Rectal smooth muscle tissue (tissue), 1 donor: ENCODE measurements at regions not wholly inside any gene's neighbourhood (a gene's known extent, or its start where the extent isn't known, plus 50 kb on each side); places are given as distances from the start of the nearest gene placed in this dataset.
"Not testable (repeated sequence)": the region's sequence is repeated elsewhere in the genome, so short reads cannot be mapped to it uniquely, and the experiment has no call there.

Experiments used
- H3K27ac ChIP-seq: one replicate; pipeline ENCODE4 v1.7.0; 2013; ENCODE audit warnings: low read depth, low read length, inconsistent platforms
- H3K27me3 ChIP-seq: one replicate; pipeline ENCODE4 v1.7.0; 2013; ENCODE audit warnings: low read length; ENCODE audit not compliant: control insufficient read depth, insufficient read depth
- H3K36me3 ChIP-seq: one replicate; pipeline ENCODE4 v1.7.0; 2013; ENCODE audit warnings: low read length; ENCODE audit not compliant: control insufficient read depth, insufficient read depth
- H3K4me1 ChIP-seq: one replicate; pipeline ENCODE4 v1.7.0; 2013; ENCODE audit warnings: low read length; ENCODE audit not compliant: control insufficient read depth, insufficient read depth
- H3K4me3 ChIP-seq: one replicate; pipeline ENCODE4 v1.7.0; 2013; ENCODE audit warnings: low read length
- H3K9ac ChIP-seq: one replicate; pipeline ENCODE4 v1.7.0; 2013; ENCODE audit warnings: low read length

- Histone ChIP-seq H3K27ac (no peak overlapping the region), H3K4me3 (no peak overlapping the region), H3K36me3 (no peaks in the 10 kb centered on the region)
Measured at GRCh38 chr5:155625315-155625714, 611.8 kb downstream of the KIF4B start.

GRCh38 chr5:155625897-155626543, 612.5 kb downstream of the KIF4B start:
- H3K4me3 ChIP-seq, result no peak overlapping the region
- no peaks in the 10 kb centered on the region for H3K36me3 ChIP-seq
- H3K4me1 ChIP-seq, result no peaks in the 10 kb centered on the region
- H3K9ac ChIP-seq, result no peak overlapping the region
- no peak overlapping the region for H3K27ac ChIP-seq
- H3K27me3 ChIP-seq, result no peaks in the 10 kb centered on the region

More at GRCh38 chr5:155625315-155625714, 611.8 kb downstream of the KIF4B start:
- no peaks in the 10 kb centered on the region for H3K27me3 ChIP-seq
- no peaks in the 10 kb centered on the region for H3K4me1 ChIP-seq
- no peak overlapping the region for H3K9ac ChIP-seq

DNA sequence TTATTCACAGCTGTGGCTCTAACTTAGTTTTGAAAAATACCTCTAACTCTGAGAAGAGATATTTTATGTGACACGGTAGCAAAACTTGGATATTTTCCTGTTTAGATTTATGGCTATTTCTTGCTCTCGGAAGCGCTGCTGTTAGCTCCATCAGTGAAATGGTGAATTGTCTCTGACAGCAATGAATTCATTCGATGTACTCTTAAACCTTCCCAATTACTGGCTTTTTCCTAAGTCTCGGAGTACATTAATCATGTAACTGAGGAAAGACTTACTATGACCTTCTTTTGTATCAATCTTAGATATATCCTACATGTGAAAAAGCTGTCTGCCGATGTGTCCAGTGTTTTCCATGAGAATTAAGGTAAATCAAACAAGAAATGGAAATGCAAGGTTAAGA, 613.0 kb downstream of the KIF4B start:
- no peak overlapping the region for H3K9ac ChIP-seq
- no peak overlapping the region for H3K27ac ChIP-seq
- H3K4me3 ChIP-seq, result no peak overlapping the region
- no peaks in the 10 kb centered on the region for H3K36me3 ChIP-seq
- H3K4me1 ChIP-seq, result no peaks in the 10 kb centered on the region
- H3K27me3 ChIP-seq, result no peaks in the 10 kb centered on the region

DNA sequence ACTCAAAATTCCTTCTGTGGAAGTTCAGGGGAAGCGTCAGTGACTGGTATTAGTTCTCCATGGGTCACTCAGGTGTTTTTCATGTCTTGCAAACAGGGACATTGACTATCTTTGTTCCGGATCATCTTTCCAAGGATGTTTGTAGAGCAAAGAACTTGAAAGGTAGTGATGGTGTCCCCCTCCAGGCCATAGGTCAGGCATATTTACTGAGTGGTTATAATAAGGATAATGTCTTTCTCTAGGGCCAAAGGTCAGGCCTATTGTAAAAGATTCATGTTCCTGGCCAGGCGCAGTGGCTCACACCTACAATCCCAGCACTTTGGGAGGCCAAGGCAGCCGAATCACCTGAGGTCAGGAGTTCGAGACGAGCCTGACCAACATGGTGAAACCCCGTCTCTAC, 614.8 kb downstream of the KIF4B start:
- no peak overlapping the region for H3K4me3 ChIP-seq
- H3K27me3 ChIP-seq, result no peaks in the 10 kb centered on the region
- H3K9ac ChIP-seq, result no peak overlapping the region
- H3K27ac ChIP-seq, result no peak overlapping the region
- no peaks in the 10 kb centered on the region for H3K36me3 ChIP-seq
- no peaks in the 10 kb centered on the region for H3K4me1 ChIP-seq

DNA sequence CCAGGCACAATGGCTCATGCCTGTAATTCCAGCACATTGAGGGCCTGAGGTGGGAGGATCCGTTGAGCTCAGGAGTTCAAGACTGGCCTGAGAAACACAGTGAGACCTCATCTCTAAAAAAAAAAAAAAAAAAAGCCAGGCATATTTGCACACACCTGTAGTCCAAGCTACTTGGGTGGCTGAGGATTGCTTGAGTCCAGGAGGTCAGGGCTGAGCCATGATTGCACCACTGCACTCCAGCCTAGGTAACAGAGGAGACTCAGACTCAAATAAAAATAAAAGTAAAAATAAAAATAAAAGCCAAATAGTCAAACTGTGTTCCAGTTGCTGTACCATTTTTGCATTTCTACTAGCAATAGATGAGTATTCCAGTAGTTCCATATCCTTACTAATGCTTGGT, 616.0 kb downstream of the KIF4B start:
- Histone ChIP-seq H3K4me1 (no peaks in the 10 kb centered on the region), H3K27ac (no peak overlapping the region), H3K9ac (no peak overlapping the region), H3K4me3 (no peak overlapping the region), H3K27me3 (no peaks in the 10 kb centered on the region), H3K36me3 (no peaks in the 10 kb centered on the region)

DNA sequence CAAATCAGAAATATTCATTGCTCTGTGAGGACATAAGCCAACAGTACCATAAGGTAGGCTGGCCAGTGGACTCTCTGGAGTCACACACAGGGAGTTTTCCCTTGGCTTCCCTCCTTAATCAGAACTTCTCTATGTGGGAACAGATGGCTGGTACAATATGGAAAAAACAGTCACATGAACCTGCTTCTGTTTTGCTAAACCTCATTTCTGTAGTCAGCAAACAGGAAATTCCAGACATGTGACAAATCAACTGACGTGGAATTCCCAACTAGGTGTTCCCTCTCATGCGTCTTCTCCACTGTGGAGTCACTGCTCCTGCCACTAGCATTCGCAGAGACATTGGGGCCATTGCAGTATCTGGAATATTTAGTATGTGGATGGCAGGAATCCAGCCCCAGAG, 617.6 kb downstream of the KIF4B start:
- no peak overlapping the region for H3K9ac ChIP-seq
- H3K36me3 ChIP-seq, result no peaks in the 10 kb centered on the region
- H3K4me3 ChIP-seq, result no peak overlapping the region
- no peak overlapping the region for H3K27ac ChIP-seq
- no peaks in the 10 kb centered on the region for H3K4me1 ChIP-seq
- no peaks in the 10 kb centered on the region for H3K27me3 ChIP-seq

- Histone ChIP-seq H3K27me3 (no peaks in the 10 kb centered on the region), H3K9ac (no peak overlapping the region), H3K36me3 (no peaks in the 10 kb centered on the region), H3K4me3 (no peak overlapping the region), H3K4me1 (no peaks in the 10 kb centered on the region), H3K27ac (no peak overlapping the region)
Measured at GRCh38 chr5:155633338-155633957, 619.9 kb downstream of the KIF4B start.

DNA sequence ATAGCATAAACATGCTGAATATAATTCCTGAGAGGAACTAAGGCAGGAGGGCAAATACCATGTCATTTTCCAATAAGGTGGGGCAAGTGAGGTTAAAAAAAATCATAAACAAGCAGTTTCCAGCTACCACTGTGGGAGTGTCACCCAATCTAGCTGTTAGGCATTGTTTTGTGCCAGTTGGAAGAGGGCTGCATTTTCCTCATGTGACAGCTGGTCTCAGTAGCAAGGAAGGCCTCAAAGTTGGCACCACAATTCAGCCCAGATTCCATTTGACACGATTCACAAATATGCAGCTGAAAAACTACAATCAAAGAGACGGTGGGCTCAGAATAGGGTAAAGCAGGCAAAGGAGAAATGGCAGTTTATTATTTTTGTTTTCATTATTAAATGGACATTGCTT, 636.1 kb downstream of the KIF4B start:
- Histone ChIP-seq H3K4me3 (no peak overlapping the region), H3K27ac (no peak overlapping the region), H3K27me3 (no peaks in the 10 kb centered on the region), H3K9ac (no peak overlapping the region), H3K36me3 (no peaks in the 10 kb centered on the region), H3K4me1 (no peaks in the 10 kb centered on the region)

GRCh38 chr5:155655569-155655968, 642.0 kb downstream of the KIF4B start:
- Histone ChIP-seq H3K9ac (no peak overlapping the region), H3K4me3 (no peak overlapping the region), H3K27me3 (no peaks in the 10 kb centered on the region), H3K27ac (no peak overlapping the region), H3K36me3 (no peaks in the 10 kb centered on the region), H3K4me1 (no peaks in the 10 kb centered on the region)

GRCh38 chr5:155661859-155662258, 648.3 kb downstream of the KIF4B start:
- H3K27ac ChIP-seq, result no peak overlapping the region
- no peak overlapping the region for H3K9ac ChIP-seq
- no peaks in the 10 kb centered on the region for H3K4me1 ChIP-seq
- H3K27me3 ChIP-seq, result no peaks in the 10 kb centered on the region
- no peaks in the 10 kb centered on the region for H3K36me3 ChIP-seq
- H3K4me3 ChIP-seq, result no peak overlapping the region

DNA sequence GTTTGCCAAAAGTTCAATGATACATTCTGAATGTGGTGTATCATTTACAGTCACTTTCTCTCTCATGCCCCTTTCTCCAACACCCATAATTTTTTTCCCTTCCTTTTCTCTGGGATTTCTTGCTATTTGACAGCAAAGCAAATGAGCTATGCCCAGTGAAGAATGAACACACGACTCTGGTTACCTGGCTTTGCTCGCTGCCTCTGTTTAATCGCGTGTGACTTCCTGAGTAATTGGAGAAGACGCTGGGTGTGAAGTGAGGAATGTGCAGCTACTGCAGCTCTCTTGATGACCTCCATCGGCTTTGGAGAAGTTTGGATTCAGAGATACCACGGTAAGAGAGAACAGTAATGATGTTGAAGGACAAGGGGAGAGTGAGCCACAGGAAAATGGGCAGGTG, 651.8 kb downstream of the KIF4B start:
- Histone ChIP-seq H3K4me3 (no peak overlapping the region), H3K4me1 (no peaks in the 10 kb centered on the region), H3K27me3 (no peaks in the 10 kb centered on the region), H3K27ac (no peak overlapping the region), H3K9ac (no peak overlapping the region), H3K36me3 (no peaks in the 10 kb centered on the region)

DNA sequence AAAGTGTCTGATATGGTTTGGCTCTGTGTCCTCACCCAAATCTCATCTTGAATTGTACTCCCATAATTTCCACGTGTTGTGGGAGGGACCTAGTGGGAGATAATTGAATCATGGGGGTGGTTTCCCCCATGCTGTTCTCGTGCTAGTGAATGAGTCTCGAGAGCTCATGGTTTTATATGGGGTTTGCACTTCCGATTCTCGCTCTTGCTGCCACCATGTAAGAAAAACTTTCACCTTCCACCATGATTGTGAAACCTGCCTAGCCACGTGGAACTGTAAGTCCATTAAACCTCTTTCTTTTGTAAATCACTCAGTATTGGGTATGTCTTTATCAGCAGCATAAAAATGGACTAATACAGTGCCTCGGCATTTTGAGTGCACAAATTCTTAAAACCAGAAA, 655.0 kb upstream of the SGCD start:
- H3K9ac ChIP-seq, H3K27ac ChIP-seq, H3K27me3 ChIP-seq, H3K4me3 ChIP-seq, H3K4me1 ChIP-seq, H3K36me3 ChIP-seq: not testable (repeated sequence)

DNA sequence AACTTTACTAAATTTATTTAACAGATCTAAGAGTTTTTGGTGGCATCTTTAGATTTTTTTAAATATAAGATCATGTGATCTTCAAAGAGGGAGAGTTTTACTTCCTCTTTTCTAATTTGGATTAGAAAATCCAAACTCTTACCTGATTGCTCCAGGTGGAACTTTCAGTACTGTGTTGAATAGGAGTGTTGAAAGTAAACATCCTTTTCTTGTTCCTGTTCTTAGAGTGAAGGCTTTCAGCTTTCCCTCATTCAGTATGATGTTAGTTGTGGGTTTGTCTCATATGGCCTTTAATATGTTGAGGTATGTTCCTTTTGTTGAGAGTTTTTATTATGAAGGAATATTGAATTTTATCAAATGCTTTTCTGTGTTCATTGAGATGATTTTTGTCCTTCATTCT, 650.0 kb upstream of the SGCD start:
- Histone ChIP-seq H3K4me1 (no peaks in the 10 kb centered on the region), H3K27me3 (no peaks in the 10 kb centered on the region), H3K36me3 (no peaks in the 10 kb centered on the region), H3K4me3 (no peak overlapping the region), H3K9ac (no peak overlapping the region), H3K27ac (no peak overlapping the region)
